Suprapubic skin (tissue), 4 donors: ENCODE measurements at regions not wholly inside any gene's neighbourhood (a gene's known extent, or its start where the extent isn't known, plus 50 kb on each side); places are given as distances from the start of the nearest gene placed in this dataset.

ENCODE experiments used
- DNase-seq, 2 donors: peaks; one replicate each; pipeline ENCODE4 v3.0.0-alpha.2; 2019; ENCODE audit warnings: low spot score in 2 of 2
- H3K27ac ChIP-seq: fragments of 200-600 bp; sonication (generic); one replicate; pipeline ENCODE4 v1.5.1; 2019
- H3K27me3 ChIP-seq: fragments of 200-600 bp; sonication (generic); one replicate; pipeline ENCODE4 v1.5.1; 2019
- H3K36me3 ChIP-seq: fragments of 200-600 bp; sonication (generic); one replicate; pipeline ENCODE4 v1.5.1; 2019
- H3K4me1 ChIP-seq: fragments of 200-600 bp; sonication (generic); one replicate; pipeline ENCODE4 v1.5.1; 2019
- H3K4me3 ChIP-seq: fragments of 200-600 bp; sonication (generic); one replicate; pipeline ENCODE4 v1.5.1; 2019; ENCODE audit warnings: mild to moderate bottlenecking
- H3K9me3 ChIP-seq: fragments of 200-600 bp; sonication (generic); one replicate; pipeline ENCODE4 v1.5.1; 2019
- EP300 ChIP-seq: sonication (generic); formaldehyde crosslinking; IDR thresholded peaks from one replicate; pipeline ENCODE4 v1.6.1; 2017; ENCODE audit warnings: antibody characterized with exemption
- POLR2A ChIP-seq, 2 donors: fragments of 450-650 bp; IDR thresholded peaks; one replicate each; pipeline ENCODE4 v1.6.1; 2017; ENCODE audit warnings: antibody characterized with exemption in 2 of 2, mild to moderate bottlenecking in 2 of 2, moderate library complexity in 2 of 2
- POLR2AphosphoS5 ChIP-seq, 3 donors: sonication (generic); formaldehyde crosslinking; IDR thresholded peaks; one replicate each; pipeline ENCODE4 v1.6.1; 2017; ENCODE audit warnings: antibody characterized with exemption in 3 of 3
- WGBS: methylation state at CpG from one replicate; pipeline ENCODE4 v1.1.5; 2018; 5-methylcytosine and 5-hydroxymethylcytosine counted together
- TF ChIP-seq, protein P1 (sequence below), 2 donors: fragments of 200-600 bp in 1 of 2; fragments of 450-650 bp in 1 of 2; sonication (generic) in 1 of 2; IDR thresholded peaks; one replicate each; pipeline ENCODE4 v1.5.1; 2016 to 2019; ENCODE audit warnings: antibody characterized with exemption in 2 of 2, mild to moderate bottlenecking in 1 of 2, moderate library complexity in 1 of 2

DNA sequence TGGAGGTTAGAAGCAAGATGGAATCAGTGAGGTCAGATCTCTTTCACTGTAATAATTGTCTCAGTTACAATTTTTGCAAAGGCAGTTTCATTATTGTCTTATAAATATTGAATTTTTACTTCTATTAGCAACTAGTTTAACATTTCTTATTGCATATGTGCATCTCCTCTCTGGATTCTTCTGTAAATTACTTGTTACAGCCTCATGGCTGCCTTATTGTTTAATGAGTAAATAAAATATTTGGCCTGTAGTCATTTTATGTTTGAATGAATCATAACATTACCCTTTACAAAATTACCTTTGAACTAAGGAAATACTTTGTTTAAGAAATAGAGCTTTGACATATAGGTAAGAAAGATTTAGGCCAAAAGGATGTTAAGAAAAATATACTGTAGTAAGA is 212.4 kb downstream of the SLITRK6 start:
- Histone ChIP-seq H3K36me3 (no peaks in the 10 kb centered on the region), H3K4me3 (no peak overlapping the region), H3K27me3 (no peaks in the 10 kb centered on the region), H3K27ac (no peak overlapping the region), H3K4me1 (no peaks in the 10 kb centered on the region), H3K9me3 (peaks cover 5% of the 10 kb centered on the region)
- TF ChIP-seq POLR2AphosphoS5 (IDR thresholded peaks at IDR 0.05) (no peak), EP300 (no peak), POLR2A (IDR thresholded peaks at IDR 0.05) (no peak)
- TF ChIP-seq, protein P1, sequence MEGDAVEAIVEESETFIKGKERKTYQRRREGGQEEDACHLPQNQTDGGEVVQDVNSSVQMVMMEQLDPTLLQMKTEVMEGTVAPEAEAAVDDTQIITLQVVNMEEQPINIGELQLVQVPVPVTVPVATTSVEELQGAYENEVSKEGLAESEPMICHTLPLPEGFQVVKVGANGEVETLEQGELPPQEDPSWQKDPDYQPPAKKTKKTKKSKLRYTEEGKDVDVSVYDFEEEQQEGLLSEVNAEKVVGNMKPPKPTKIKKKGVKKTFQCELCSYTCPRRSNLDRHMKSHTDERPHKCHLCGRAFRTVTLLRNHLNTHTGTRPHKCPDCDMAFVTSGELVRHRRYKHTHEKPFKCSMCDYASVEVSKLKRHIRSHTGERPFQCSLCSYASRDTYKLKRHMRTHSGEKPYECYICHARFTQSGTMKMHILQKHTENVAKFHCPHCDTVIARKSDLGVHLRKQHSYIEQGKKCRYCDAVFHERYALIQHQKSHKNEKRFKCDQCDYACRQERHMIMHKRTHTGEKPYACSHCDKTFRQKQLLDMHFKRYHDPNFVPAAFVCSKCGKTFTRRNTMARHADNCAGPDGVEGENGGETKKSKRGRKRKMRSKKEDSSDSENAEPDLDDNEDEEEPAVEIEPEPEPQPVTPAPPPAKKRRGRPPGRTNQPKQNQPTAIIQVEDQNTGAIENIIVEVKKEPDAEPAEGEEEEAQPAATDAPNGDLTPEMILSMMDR (IDR thresholded peaks at IDR 0.05), result no peak
- DNase-seq, result no peak

DNA sequence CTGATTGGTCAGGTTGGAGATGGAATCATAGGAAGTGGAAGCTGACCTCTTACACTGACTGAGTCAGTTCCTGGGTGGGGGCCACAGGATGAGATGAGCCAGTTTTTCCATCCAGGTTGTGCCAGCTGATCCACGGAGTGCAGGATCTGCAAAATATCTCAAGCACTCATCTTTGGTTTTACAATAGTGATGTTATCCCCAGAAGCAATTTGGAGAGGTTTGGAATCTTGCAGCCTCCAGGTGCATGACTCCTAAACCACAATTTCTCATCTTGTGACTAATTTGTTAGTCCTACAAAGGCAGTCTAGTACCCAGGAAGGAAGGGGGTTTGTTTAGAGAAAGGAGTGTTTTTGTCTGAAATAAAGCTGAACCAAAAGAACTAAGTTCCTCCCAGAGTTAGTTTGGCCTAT is 212.8 kb downstream of the SLITRK6 start:
- H3K4me1 ChIP-seq, result no peaks in the 10 kb centered on the region
- no peak overlapping the region for H3K4me3 ChIP-seq
- H3K27ac ChIP-seq, result no peak overlapping the region
- WGBS, result 31% methylated on average over 1 of the region's 1 CpG
- no peaks in the 10 kb centered on the region for H3K27me3 ChIP-seq
- no peak for DNase-seq
- TF ChIP-seq, protein P1 (IDR thresholded peaks at IDR 0.05), result no peak
- TF ChIP-seq POLR2AphosphoS5 (IDR thresholded peaks at IDR 0.05) (no peak), EP300 (no peak), POLR2A (IDR thresholded peaks at IDR 0.05) (no peak)
- peaks cover 5% of the 10 kb centered on the region for H3K9me3 ChIP-seq
- H3K36me3 ChIP-seq, result no peaks in the 10 kb centered on the region

DNA sequence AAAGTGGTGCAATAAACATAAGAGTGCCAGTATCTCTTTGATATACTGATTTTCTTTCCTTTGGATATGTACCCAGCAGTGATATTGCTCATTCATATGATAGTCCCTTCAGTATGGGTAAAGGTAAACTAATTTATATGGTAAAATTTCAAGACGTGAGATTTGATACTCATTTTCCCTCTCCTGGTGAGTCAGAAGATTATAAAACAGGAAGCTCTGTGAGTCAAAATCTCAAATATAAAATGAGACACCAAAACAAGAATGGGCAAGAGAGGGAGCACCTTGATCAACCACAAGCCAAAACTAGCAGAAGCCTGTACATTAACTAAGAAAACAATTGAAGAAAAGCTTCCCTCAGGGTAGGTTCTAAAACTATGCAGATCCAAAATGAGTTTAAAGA is 216.3 kb downstream of the SLITRK6 start:
- Histone ChIP-seq H3K36me3 (no peaks in the 10 kb centered on the region), H3K27ac (no peak overlapping the region), H3K9me3 (peaks cover 5% of the 10 kb centered on the region), H3K27me3 (no peaks in the 10 kb centered on the region), H3K4me1 (no peaks in the 10 kb centered on the region), H3K4me3 (no peak overlapping the region)
- TF ChIP-seq POLR2AphosphoS5 (IDR thresholded peaks at IDR 0.05) (no peak), POLR2A (IDR thresholded peaks at IDR 0.05) (no peak)
- DNase-seq, result no peak
- 44% methylated on average over 1 of the region's 1 CpG for WGBS

DNA sequence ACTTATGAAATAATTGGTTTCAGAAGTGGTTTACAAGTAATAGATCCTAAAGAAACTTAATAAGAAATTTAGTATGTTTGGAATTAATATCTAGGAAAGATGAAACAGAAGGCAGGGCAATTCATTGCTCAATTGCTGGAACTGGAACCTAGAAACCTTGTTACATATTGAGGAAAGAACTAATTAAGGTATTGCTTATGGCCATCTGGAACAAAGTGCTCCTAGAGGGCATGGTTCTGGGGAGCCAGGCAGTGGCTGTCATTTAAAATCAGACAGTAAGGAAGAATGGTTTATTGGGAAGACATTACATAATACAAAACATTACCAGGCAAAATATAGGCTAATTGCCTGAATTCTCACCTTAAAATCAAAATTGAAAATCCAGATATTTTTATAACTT is 224.1 kb downstream of the SLITRK6 start:
- H3K4me3 ChIP-seq, result no peak overlapping the region
- H3K36me3 ChIP-seq, result no peaks in the 10 kb centered on the region
- no peaks in the 10 kb centered on the region for H3K27me3 ChIP-seq
- H3K4me1 ChIP-seq, result no peaks in the 10 kb centered on the region
- no peaks in the 10 kb centered on the region for H3K9me3 ChIP-seq
- DNase-seq, result no peak
- H3K27ac ChIP-seq, result no peak overlapping the region
- TF ChIP-seq POLR2A (IDR thresholded peaks at IDR 0.05), result no peak
- TF ChIP-seq EP300, result no peak
- TF ChIP-seq POLR2AphosphoS5 (IDR thresholded peaks at IDR 0.05), result no peak
- TF ChIP-seq, protein P1 (IDR thresholded peaks at IDR 0.05), result no peak

DNA sequence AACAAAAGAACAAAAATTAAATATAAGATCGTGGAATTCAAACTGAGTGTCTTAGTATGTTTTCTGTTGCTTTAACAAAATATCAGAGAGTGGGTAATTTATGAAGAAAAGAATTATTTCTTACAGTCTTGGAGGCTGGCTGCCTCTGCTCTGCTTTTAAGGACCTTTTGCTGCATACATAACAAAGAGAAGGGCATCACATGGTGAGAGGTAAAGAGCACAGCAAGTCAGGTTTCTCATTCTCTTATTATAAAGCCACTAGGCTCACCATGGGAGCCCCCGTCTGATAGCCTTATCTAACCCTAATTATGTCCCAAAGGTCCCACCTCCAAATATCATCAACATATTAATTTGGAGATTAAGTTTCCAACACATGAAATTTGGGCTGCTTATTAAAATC is 231.3 kb downstream of the SLITRK6 start:
- TF ChIP-seq EP300 (no peak), POLR2AphosphoS5 (IDR thresholded peaks at IDR 0.05) (no peak), POLR2A (IDR thresholded peaks at IDR 0.05) (no peak)
- TF ChIP-seq, protein P1 (IDR thresholded peaks at IDR 0.05), result no peak
- H3K9me3 ChIP-seq, result no peaks in the 10 kb centered on the region
- H3K27ac ChIP-seq, result no peak overlapping the region
- 84% methylated on average over 2 of the region's 2 CpGs for WGBS
- no peak overlapping the region for H3K4me3 ChIP-seq
- no peak for DNase-seq
- H3K36me3 ChIP-seq, result no peaks in the 10 kb centered on the region
- no peaks in the 10 kb centered on the region for H3K4me1 ChIP-seq
- H3K27me3 ChIP-seq, result no peaks in the 10 kb centered on the region

DNA sequence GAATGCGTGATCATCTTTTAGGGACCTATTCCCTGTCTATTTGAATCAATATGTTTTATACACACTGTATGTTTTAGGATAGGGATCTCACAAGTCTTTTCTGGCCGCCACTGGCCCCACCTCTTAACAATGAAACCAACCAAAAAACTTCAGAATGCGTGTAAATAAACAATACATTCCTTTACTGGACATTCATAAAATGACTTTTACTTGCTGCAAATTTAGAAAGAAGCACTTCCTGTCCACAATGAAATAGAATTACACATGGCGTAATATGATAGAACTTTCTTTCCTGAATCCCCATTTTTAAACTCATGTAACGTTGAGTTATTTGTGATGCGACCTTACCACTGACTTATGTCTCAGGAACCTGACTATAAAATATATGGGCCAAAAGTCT is 233.6 kb downstream of the SLITRK6 start:
- Histone ChIP-seq H3K4me1 (no peaks in the 10 kb centered on the region), H3K4me3 (no peak overlapping the region), H3K27me3 (no peaks in the 10 kb centered on the region), H3K9me3 (no peaks in the 10 kb centered on the region), H3K36me3 (no peaks in the 10 kb centered on the region), H3K27ac (no peak overlapping the region)
- 64% methylated on average over 6 of the region's 6 CpGs for WGBS
- DNase-seq, result no peak
- TF ChIP-seq EP300, result no peak
- TF ChIP-seq POLR2A (IDR thresholded peaks at IDR 0.05), result no peak
- TF ChIP-seq POLR2AphosphoS5 (IDR thresholded peaks at IDR 0.05), result no peak
- TF ChIP-seq, protein P1 (IDR thresholded peaks at IDR 0.05), result no peak
